PC-3 (cell line): ENCODE measurements at regions not wholly inside any gene's neighbourhood (a gene's known extent, or its start where the extent isn't known, plus 50 kb on each side); places are given as distances from the start of the nearest gene placed in this dataset.
A peak's percentile ranks its signal among the peaks of the same experiment; 100 is the strongest.

ENCODE experiments used
- ATAC-seq: fragments of 200-7000 bp; cut with Tn5 transposase; 2 replicates; pipeline ENCODE4 v1.9.1; 2020; ENCODE audit warnings: mild to moderate bottlenecking, moderate library complexity
- BruUV-seq: library from RNA; stranded (reverse); fragments of 400-500 nt; replicated peaks from 2 replicates; lab custom pipeline; 2021; lab: Mats Ljungman, UMichigan
- CTCF ChIA-PET: fragments of 300-600 bp; sonication (Branson Sonifier 250); formaldehyde crosslinking; loops from one replicate; lab custom pipeline; 2022; ENCODE audit warnings: antibody characterized with exemption; lab: Charles Lee
- POLR2A ChIA-PET: fragments of 300-600 bp; sonication (Branson Sonifier 250); formaldehyde crosslinking; loops from one replicate; lab custom pipeline; 2022; ENCODE audit warnings: antibody characterized with exemption; ENCODE audit not compliant: unreplicated experiment; lab: Charles Lee
- DNase-seq: peaks from one replicate; pipeline ENCODE4 v3.0.0-alpha.2; 2015
- H2AFZ ChIP-seq: fragments of 300-600 bp; sonication (generic); 2 replicates; pipeline ENCODE4 v1.6.0; 2016; ENCODE audit warnings: antibody characterized with exemption, low read length
- H3F3A ChIP-seq: fragments of 300-600 bp; sonication (generic); one replicate; pipeline ENCODE4 v1.6.0; 2017; ENCODE audit warnings: antibody characterized with exemption, low read length, control low read depth, mild to moderate bottlenecking; ENCODE audit not compliant: unreplicated experiment
- H3K27ac ChIP-seq: fragments of 300-600 bp; sonication (generic); 2 replicates; pipeline ENCODE4 v1.5.1; 2016; ENCODE audit warnings: mild to moderate bottlenecking, low read length
- H3K27me3 ChIP-seq: fragments of 300-600 bp; sonication (generic); 2 replicates; pipeline ENCODE4 v1.6.1; 2016; ENCODE audit warnings: low read length, mixed read lengths
- H3K36me3 ChIP-seq: fragments of 300-600 bp; sonication (generic); 2 replicates; pipeline ENCODE4 v1.6.1; 2016; ENCODE audit warnings: low read depth, mixed run types, low read length, mixed read lengths
- H3K4me1 ChIP-seq: fragments of 300-600 bp; sonication (generic); 2 replicates; pipeline ENCODE4 v1.5.1; 2016; ENCODE audit warnings: low read length; ENCODE audit not compliant: insufficient read depth
- H3K4me2 ChIP-seq: fragments of 300-600 bp; sonication (generic); 2 replicates; pipeline ENCODE4 v1.6.0; 2016; ENCODE audit warnings: low read length
- H3K4me3 ChIP-seq: fragments of 300-600 bp; sonication (generic); 2 replicates; pipeline ENCODE4 v1.5.1; 2016; ENCODE audit warnings: mild to moderate bottlenecking, low read length, mixed read lengths
- H3K79me2 ChIP-seq: fragments of 300-600 bp; sonication (generic); 2 replicates; pipeline ENCODE4 v1.6.1; 2017; ENCODE audit warnings: low read length, mixed read lengths
- H3K9ac ChIP-seq: fragments of 300-600 bp; sonication (generic); 2 replicates; pipeline ENCODE4 v1.6.0; 2016; ENCODE audit warnings: mild to moderate bottlenecking, low read length
- H3K9me2 ChIP-seq: fragments of 300-600 bp; sonication (generic); replicated peaks from 2 replicates; pipeline ENCODE4 v1.6.1; 2016; ENCODE audit warnings: mixed run types, low read length, mixed read lengths
- H3K9me3 ChIP-seq: fragments of 300-600 bp; sonication (generic); 2 replicates; pipeline ENCODE4 v1.6.1; 2016; ENCODE audit warnings: low read length, mixed read lengths
- H4K20me1 ChIP-seq: fragments of 300-600 bp; sonication (generic); 2 replicates; pipeline ENCODE4 v1.6.1; 2016; ENCODE audit warnings: low read length, mixed read lengths
- EZH2 ChIP-seq: fragments of 300-600 bp; sonication (generic); IDR thresholded peaks from one replicate; pipeline ENCODE4 v1.6.1; 2017; ENCODE audit warnings: antibody characterized with exemption, mild to moderate bottlenecking, low read length; ENCODE audit not compliant: unreplicated experiment
- EZH2phosphoT487 ChIP-seq: fragments of 300-600 bp; sonication (generic); IDR thresholded peaks from 2 replicates; pipeline ENCODE4 v1.6.1; 2018; ENCODE audit warnings: mild to moderate bottlenecking, antibody characterized with exemption, low read length, borderline replicate concordance
- intact Hi-C: fragments of 100-400 bp; cut with micrococcal nuclease; formaldehyde crosslinking; loops from 2 replicates; pipeline ENCODE4 v1.9.0; 2023
- TF ChIP-seq, protein P1 (sequence below): fragments of 300-600 bp; sonication (generic); conservative IDR thresholded peaks from 2 replicates; pipeline ENCODE4 v1.5.1; 2017; ENCODE audit warnings: antibody characterized with exemption, low read depth, mild to moderate bottlenecking, low read length

- ChIA-PET CTCF (no interaction called here), POLR2A (no interaction called here)
- no peaks in the 10 kb centered on the region for H3K4me1 ChIP-seq
- intact Hi-C loops = no loop called here
- no peaks in the 10 kb centered on the region for H3F3A ChIP-seq
- DNase-seq = no peak
- H4K20me1 ChIP-seq = no peaks in the 10 kb centered on the region
- H3K27me3 ChIP-seq = no peaks in the 10 kb centered on the region
- TF ChIP-seq, protein P1, sequence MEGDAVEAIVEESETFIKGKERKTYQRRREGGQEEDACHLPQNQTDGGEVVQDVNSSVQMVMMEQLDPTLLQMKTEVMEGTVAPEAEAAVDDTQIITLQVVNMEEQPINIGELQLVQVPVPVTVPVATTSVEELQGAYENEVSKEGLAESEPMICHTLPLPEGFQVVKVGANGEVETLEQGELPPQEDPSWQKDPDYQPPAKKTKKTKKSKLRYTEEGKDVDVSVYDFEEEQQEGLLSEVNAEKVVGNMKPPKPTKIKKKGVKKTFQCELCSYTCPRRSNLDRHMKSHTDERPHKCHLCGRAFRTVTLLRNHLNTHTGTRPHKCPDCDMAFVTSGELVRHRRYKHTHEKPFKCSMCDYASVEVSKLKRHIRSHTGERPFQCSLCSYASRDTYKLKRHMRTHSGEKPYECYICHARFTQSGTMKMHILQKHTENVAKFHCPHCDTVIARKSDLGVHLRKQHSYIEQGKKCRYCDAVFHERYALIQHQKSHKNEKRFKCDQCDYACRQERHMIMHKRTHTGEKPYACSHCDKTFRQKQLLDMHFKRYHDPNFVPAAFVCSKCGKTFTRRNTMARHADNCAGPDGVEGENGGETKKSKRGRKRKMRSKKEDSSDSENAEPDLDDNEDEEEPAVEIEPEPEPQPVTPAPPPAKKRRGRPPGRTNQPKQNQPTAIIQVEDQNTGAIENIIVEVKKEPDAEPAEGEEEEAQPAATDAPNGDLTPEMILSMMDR = no peak
- no peak for TF ChIP-seq EZH2
- no peak for TF ChIP-seq EZH2phosphoT487
- H3K9ac ChIP-seq = no peak overlapping the region
- H3K27ac ChIP-seq = no peak overlapping the region
- H3K36me3 ChIP-seq = no peaks in the 10 kb centered on the region
- H2AFZ ChIP-seq = no peak overlapping the region
- no peaks in the 10 kb centered on the region for H3K9me2 ChIP-seq
- H3K4me3 ChIP-seq = no peak overlapping the region
- H3K9me3 ChIP-seq = no peaks in the 10 kb centered on the region
- no peaks in the 10 kb centered on the region for H3K79me2 ChIP-seq
- no peak for ATAC-seq
- no peak overlapping the region for H3K4me2 ChIP-seq
- BruUV-seq = no TSS peak
These were observed 85.2 kb upstream of the CNR1 start for GRCh38 chr6:88251301-88251700.

- BruUV-seq = no TSS peak
- TF ChIP-seq EZH2 = no peak
- H3K9me3 ChIP-seq = no peaks in the 10 kb centered on the region
- no peaks in the 10 kb centered on the region for H3K4me1 ChIP-seq
- peak; percentile 1 for DNase-seq
- ChIA-PET CTCF (no interaction called here), POLR2A (no interaction called here)
- H3F3A ChIP-seq = no peaks in the 10 kb centered on the region
- no peaks in the 10 kb centered on the region for H3K36me3 ChIP-seq
- no peak overlapping the region for H3K27ac ChIP-seq
- H3K4me2 ChIP-seq = no peak overlapping the region
- H2AFZ ChIP-seq = no peak overlapping the region
- H4K20me1 ChIP-seq = no peaks in the 10 kb centered on the region
- no peaks in the 10 kb centered on the region for H3K9me2 ChIP-seq
- no peak overlapping the region for H3K9ac ChIP-seq
- peaks cover 7% of the 10 kb centered on the region; the same call in 1 of the 2 replicates for H3K27me3 ChIP-seq
- H3K4me3 ChIP-seq = no peak overlapping the region
- intact Hi-C loops = no loop called here
- no peak for ATAC-seq
- H3K79me2 ChIP-seq = no peaks in the 10 kb centered on the region
These were observed 82.7 kb upstream of the CNR1 start for GRCh38 chr6:88248709-88249321.

- DNase-seq (no peak), ATAC-seq (no peak)
- Histone ChIP-seq H3F3A (no peaks in the 10 kb centered on the region), H3K36me3 (no peaks in the 10 kb centered on the region), H3K9ac (no peak overlapping the region), H3K79me2 (no peaks in the 10 kb centered on the region), H2AFZ (no peak overlapping the region), H3K27ac (no peak overlapping the region), H3K4me1 (no peaks in the 10 kb centered on the region), H3K4me3 (no peak overlapping the region), H4K20me1 (no peaks in the 10 kb centered on the region), H3K9me2 (no peaks in the 10 kb centered on the region), H3K27me3 (peaks cover 7% of the 10 kb centered on the region; the same call in 1 of the 2 replicates), H3K4me2 (no peak overlapping the region), H3K9me3 (no peaks in the 10 kb centered on the region)
- CTCF ChIA-PET = no interaction called here
- intact Hi-C loops = no loop called here
- BruUV-seq = no TSS peak
- TF ChIP-seq EZH2phosphoT487 (no peak), EZH2 (no peak)
- TF ChIP-seq, protein P1 = no peak
- POLR2A ChIA-PET = no interaction called here
These were observed 80.5 kb upstream of the CNR1 start for GRCh38 chr6:88246654-88247053.
